GM19452 (cell line): ENCODE measurements at regions not wholly inside any gene's neighbourhood (a gene's known extent, or its start where the extent isn't known, plus 50 kb on each side); places are given as distances from the start of the nearest gene placed in this dataset.

Experiments used
- ATAC-seq: cut with Tn5 transposase; IDR thresholded peaks from one replicate; pipeline ENCODE4 v1.9.1; 2021; ENCODE audit not compliant: unreplicated experiment

- ATAC-seq, result no peak
These were observed 279.8 kb downstream of the UTP18 start for GRCh38 chr17:51540151-51540550.

GRCh38 chr17:51541215-51541614, 280.9 kb downstream of the UTP18 start:
- no peak for ATAC-seq

GRCh38 chr17:51546114-51546513, 285.8 kb downstream of the UTP18 start:
- no peak for ATAC-seq

GRCh38 chr17:51548125-51548524, 287.8 kb downstream of the UTP18 start:
- no peak for ATAC-seq

GRCh38 chr17:51555153-51555552, 294.8 kb downstream of the UTP18 start:
- ATAC-seq, result no peak

GRCh38 chr17:51559778-51560177, 299.4 kb downstream of the UTP18 start:
- ATAC-seq, result no peak

GRCh38 chr17:51560398-51560797, 300.1 kb downstream of the UTP18 start:
- no peak for ATAC-seq

GRCh38 chr17:51563961-51564360, 303.6 kb downstream of the UTP18 start:
- ATAC-seq, result no peak

- no peak for ATAC-seq
These were observed 311.8 kb downstream of the UTP18 start for GRCh38 chr17:51572115-51572514.
